ENCODE measurements at regions not wholly inside any gene's neighbourhood (a gene's known extent, or its start where the extent isn't known, plus 50 kb on each side); places are given as distances from the start of the nearest gene placed in this dataset.

- H3K27me3 ChIP-seq (ENCODE audit: insufficient read depth in 3 of 3, low read length in 2 of 3), result no peaks in the 10 kb centered on the region
- no peak for ATAC-seq
- no peak for TF ChIP-seq CTCF (IDR thresholded peaks at IDR 0.05)
- no peak for DNase-seq
- 13 to 25% (median 20%) methylated on average over 2 of the region's 2 CpGs for WGBS, 3 donors
- H3K27ac ChIP-seq, result no peak overlapping the region
- H3K4me3 ChIP-seq, result no peak overlapping the region
- H3K4me1 ChIP-seq, result no peaks in the 10 kb centered on the region
- intact Hi-C loops (cut with DNase I), result no loop called here
- no peaks in the 10 kb centered on the region for H3K36me3 ChIP-seq (ENCODE audit: insufficient read depth in 1 of 2, low read depth in 1 of 2)
- H3K9me3 ChIP-seq, result peaks cover 5% of the 10 kb centered on the region
Observed at GRCh38 chrX:88355252-88355651, 391.8 kb upstream of the CPXCR1 start.

GRCh38 chrX:88366314-88366713, 380.7 kb upstream of the CPXCR1 start:
- TF ChIP-seq CTCF (IDR thresholded peaks at IDR 0.05), result no peak
- Histone ChIP-seq H3K4me1 (no peaks in the 10 kb centered on the region), H3K9me3 (no peaks in the 10 kb centered on the region), H3K36me3 (ENCODE audit: insufficient read depth in 1 of 2, low read depth in 1 of 2) (no peaks in the 10 kb centered on the region), H3K27ac (no peak overlapping the region), H3K27me3 (ENCODE audit: insufficient read depth in 3 of 3, low read length in 2 of 3) (no peaks in the 10 kb centered on the region), H3K4me3 (no peak overlapping the region)
- DNase-seq, result no peak
- intact Hi-C loops (cut with DNase I), result no loop called here
- ATAC-seq, result no peak
- WGBS, 3 donors, result 70 to 90% (median 87%) methylated on average over 1 of the region's 1 CpG

- Histone ChIP-seq H3K27me3 (ENCODE audit: insufficient read depth in 3 of 3, low read length in 2 of 3) (peaks cover 0 to 8% (median 0%) of the 10 kb centered on the region in 3 donors), H3K4me3 (no peak overlapping the region), H3K36me3 (ENCODE audit: insufficient read depth in 1 of 2, low read depth in 1 of 2) (no peaks in the 10 kb centered on the region), H3K4me1 (no peaks in the 10 kb centered on the region), H3K27ac (no peak overlapping the region), H3K9me3 (no peaks in the 10 kb centered on the region)
- ATAC-seq (no peak), DNase-seq (no peak)
- intact Hi-C loops (cut with DNase I), result no loop called here
- no peak for TF ChIP-seq CTCF (IDR thresholded peaks at IDR 0.05)
Observed at GRCh38 chrX:88378406-88378805, 368.6 kb upstream of the CPXCR1 start.

- ATAC-seq, result no peak
- no peak overlapping the region for H3K4me3 ChIP-seq
- H3K36me3 ChIP-seq (ENCODE audit: insufficient read depth in 1 of 2, low read depth in 1 of 2), result no peaks in the 10 kb centered on the region
- H3K27ac ChIP-seq, result no peak overlapping the region
- no peaks in the 10 kb centered on the region for H3K9me3 ChIP-seq
- peak; percentile 5 for TF ChIP-seq CTCF (IDR thresholded peaks at IDR 0.05)
- no peaks in the 10 kb centered on the region for H3K27me3 ChIP-seq (ENCODE audit: insufficient read depth in 3 of 3, low read length in 2 of 3)
- intact Hi-C loops (cut with DNase I), result no loop called here
- WGBS, 3 donors, result 53 to 71% (median 69%) methylated on average over 2 of the region's 2 CpGs
- DNase-seq, result no peak
- no peaks in the 10 kb centered on the region for H3K4me1 ChIP-seq
Observed at GRCh38 chrX:88397551-88397950, 349.5 kb upstream of the CPXCR1 start.

- Histone ChIP-seq H3K27ac (no peak overlapping the region), H3K4me3 (no peak overlapping the region), H3K36me3 (ENCODE audit: insufficient read depth in 1 of 2, low read depth in 1 of 2) (no peaks in the 10 kb centered on the region), H3K9me3 (no peaks in the 10 kb centered on the region), H3K27me3 (ENCODE audit: insufficient read depth in 3 of 3, low read length in 2 of 3) (peaks cover 0 to 3% (median 0%) of the 10 kb centered on the region in 3 donors), H3K4me1 (no peaks in the 10 kb centered on the region)
- ATAC-seq (no peak), DNase-seq (no peak)
- intact Hi-C loops (cut with DNase I), result no loop called here
- TF ChIP-seq CTCF (IDR thresholded peaks at IDR 0.05), result no peak
- WGBS, 3 donors, result 87 to 96% (median 93%) methylated on average over 3 to 5 of the region's 5 CpGs
Observed at GRCh38 chrX:88416002-88416401, 331.0 kb upstream of the CPXCR1 start.
